H1 (cell line): ENCODE measurements at regions not wholly inside any gene's neighbourhood (a gene's known extent, or its start where the extent isn't known, plus 50 kb on each side); places are given as distances from the start of the nearest gene placed in this dataset.

Source experiments
- CTCF ChIA-PET: fragments of 300-600 bp; sonication (Branson Sonifier 250); formaldehyde crosslinking; loops from one replicate; lab custom pipeline; 2021; ENCODE audit not compliant: partially characterized antibody; lab: Charles Lee
- POLR2A ChIA-PET: fragments of 300-600 bp; sonication (Branson Sonifier 250); formaldehyde crosslinking; loops from one replicate; lab custom pipeline; 2021; ENCODE audit warnings: inconsistent platforms; ENCODE audit not compliant: partially characterized antibody; lab: Charles Lee
- DNase-seq, 2 experiments: peaks; one replicate each; pipeline versions ENCODE4 v3.0.0 to v3.0.0-alpha.2; 2010 to 2022; ENCODE audit warnings: low spot score in 2 of 2, low read depth in 1 of 2, mixed read lengths in 1 of 2
- FAIRE-seq: peaks from 2 replicates; lab custom pipeline; 2011; peaks lifted over from hg19 to GRCh38; lab: Jason Lieb, UNC
- H2AFZ ChIP-seq: 2 replicates; pipeline ENCODE4 v1.8.1; 2012; ENCODE audit warnings: low read length, inconsistent platforms
- H2AK5ac ChIP-seq: 2 replicates; pipeline ENCODE4 v1.6.1; 2013; ENCODE audit warnings: low read depth, low read length
- H2BK120ac ChIP-seq: replicated peaks from 2 replicates; pipeline ENCODE3; 2013; ENCODE audit warnings: low read depth, low read length, inconsistent platforms
- H2BK12ac ChIP-seq: 2 replicates; pipeline ENCODE4 v1.6.1; 2013; ENCODE audit warnings: low read depth, low read length
- H2BK15ac ChIP-seq: 2 replicates; pipeline ENCODE4 v1.6.1; 2013; ENCODE audit warnings: low read length
- H2BK20ac ChIP-seq: 2 replicates; pipeline ENCODE4 v1.6.1; 2013; ENCODE audit warnings: low read length
- H2BK5ac ChIP-seq: 2 replicates; pipeline ENCODE4 v1.6.1; 2013; ENCODE audit warnings: low read depth, low read length
- H3K14ac ChIP-seq: 2 replicates; pipeline ENCODE4 v1.6.1; 2013; ENCODE audit warnings: inconsistent platforms; ENCODE audit not compliant: insufficient read length
- H3K18ac ChIP-seq: 2 replicates; pipeline ENCODE4 v1.6.1; 2013; ENCODE audit warnings: low read length; ENCODE audit errors: extremely low read depth
- H3K23ac ChIP-seq: 2 replicates; pipeline ENCODE4 v1.6.1; 2013; ENCODE audit warnings: inconsistent platforms; ENCODE audit not compliant: insufficient read length
- H3K23me2 ChIP-seq: 2 replicates; pipeline ENCODE4 v1.6.1; 2013; ENCODE audit warnings: low read depth, low read length
- H3K27ac ChIP-seq: 2 replicates; pipeline ENCODE4 v1.6.1; 2011; ENCODE audit warnings: low read depth, low read length, inconsistent platforms
- H3K27me3 ChIP-seq, 4 experiments: replicated peaks in 1 of 4; 1 replicate in 1 of 4; 2 replicates in 3 of 4; pipeline versions ENCODE4 v1.6.1 to v1.8.1; 2011 to 2013; ENCODE audit warnings: low read length in 3 of 4, mild to moderate bottlenecking in 3 of 4, inconsistent platforms in 2 of 4, mixed read lengths in 2 of 4, moderate library complexity in 1 of 4; ENCODE audit not compliant: control insufficient read depth in 3 of 4, insufficient read depth in 3 of 4; ENCODE audit errors: extremely low read depth in 1 of 4
- H3K36me3 ChIP-seq, 4 experiments: 2 replicates each; pipeline versions ENCODE4 v1.6.1 to v1.8.1; 2011 to 2013; ENCODE audit warnings: mild to moderate bottlenecking in 4 of 4, low read length in 3 of 4, moderate library complexity in 2 of 4, control low read depth in 1 of 4, inconsistent platforms in 1 of 4; ENCODE audit not compliant: insufficient read depth in 4 of 4, control insufficient read depth in 2 of 4
- H3K4ac ChIP-seq: replicated peaks from 2 replicates; pipeline ENCODE3; 2013; ENCODE audit warnings: low read length, low read depth, mixed read lengths, inconsistent platforms; ENCODE audit not compliant: insufficient read length
- H3K4me1 ChIP-seq, 4 experiments: replicated peaks in 1 of 4; 1 replicate in 1 of 4; 2 replicates in 3 of 4; pipeline versions ENCODE4 v1.6.1 to v1.8.1; 2011 to 2013; ENCODE audit warnings: low read length in 3 of 4, inconsistent platforms in 2 of 4, mixed read lengths in 1 of 4; ENCODE audit not compliant: insufficient read depth in 4 of 4, control insufficient read depth in 3 of 4
- H3K4me2 ChIP-seq, 2 experiments: 2 replicates each; pipeline versions ENCODE4 v1.6.1 to v1.8.1; 2011 to 2013; ENCODE audit warnings: low read depth in 2 of 2, low read length in 2 of 2, control low read depth in 1 of 2, inconsistent platforms in 1 of 2, mild to moderate bottlenecking in 1 of 2; ENCODE audit not compliant: insufficient read depth in 1 of 2
- H3K4me3 ChIP-seq, 4 experiments: fragments of 200-600, 300-600 bp in 1 of 4; sonication (generic), shearing (Covaris generic), sonication (Bioruptor Twin) in 1 of 4; 2 replicates each; pipeline versions ENCODE4 v1.5.1 to v1.8.1; 2011 to 2016; ENCODE audit warnings: low read length in 4 of 4, low read depth in 3 of 4, control low read depth in 2 of 4, inconsistent platforms in 2 of 4, mild to moderate bottlenecking in 2 of 4, mixed read lengths in 1 of 4, moderate library complexity in 1 of 4; ENCODE audit not compliant: insufficient read depth in 2 of 4; ENCODE audit errors: extremely low read depth in 1 of 4
- H3K56ac ChIP-seq: replicated peaks from 2 replicates; pipeline ENCODE3; 2013; ENCODE audit warnings: low read depth, mild to moderate bottlenecking, mixed read lengths, low read length, inconsistent platforms; ENCODE audit not compliant: insufficient read length
- H3K79me1 ChIP-seq: 2 replicates; pipeline ENCODE4 v1.6.1; 2013; ENCODE audit warnings: low read depth, low read length, control low read depth
- H3K79me2 ChIP-seq, 2 experiments: 2 replicates each; pipeline versions ENCODE4 v1.6.1 to v1.8.1; 2012 to 2013; ENCODE audit warnings: low read length in 2 of 2, mild to moderate bottlenecking in 2 of 2, inconsistent platforms in 1 of 2; ENCODE audit not compliant: insufficient read depth in 2 of 2, control insufficient read depth in 1 of 2
- H3K9ac ChIP-seq, 4 experiments: replicated peaks in 1 of 4; 1 replicate in 1 of 4; 2 replicates in 3 of 4; pipeline versions ENCODE4 v1.6.1 to v1.8.1; 2011 to 2013; ENCODE audit warnings: low read depth in 3 of 4, low read length in 3 of 4, control low read depth in 2 of 4, mild to moderate bottlenecking in 2 of 4, moderate library complexity in 2 of 4, inconsistent platforms in 1 of 4; ENCODE audit errors: extremely low read depth in 1 of 4
- H3K9me3 ChIP-seq, 2 experiments: 2 replicates each; pipeline versions ENCODE4 v1.6.1 to v1.8.1; 2012 to 2013; ENCODE audit warnings: mild to moderate bottlenecking in 2 of 2, moderate library complexity in 2 of 2, control low read depth in 1 of 2, inconsistent platforms in 1 of 2, low read depth in 1 of 2, low read length in 1 of 2, mixed read lengths in 1 of 2; ENCODE audit not compliant: insufficient read depth in 2 of 2
- H4K20me1 ChIP-seq, 2 experiments: replicated peaks in 1 of 2; 2 replicates each; pipeline versions ENCODE3 to v1.8.1; 2011 to 2013; ENCODE audit warnings: inconsistent platforms in 2 of 2, low read length in 2 of 2, mild to moderate bottlenecking in 1 of 2; ENCODE audit not compliant: insufficient read depth in 2 of 2, control insufficient read depth in 1 of 2
- H4K5ac ChIP-seq: 2 replicates; pipeline ENCODE4 v1.6.1; 2013; ENCODE audit warnings: low read length, low read depth, mixed read lengths, inconsistent platforms; ENCODE audit not compliant: insufficient read length
- H4K8ac ChIP-seq: 2 replicates; pipeline ENCODE4 v1.8.0; 2013; ENCODE audit warnings: mild to moderate bottlenecking, moderate library complexity, low read length, inconsistent platforms; ENCODE audit not compliant: insufficient read depth; ENCODE audit errors: extremely low read depth
- H4K91ac ChIP-seq: replicated peaks from 2 replicates; pipeline ENCODE3; 2013; ENCODE audit warnings: low read length, mixed read lengths, inconsistent platforms; ENCODE audit not compliant: insufficient read length
- CHD2 ChIP-seq: IDR thresholded peaks from 2 replicates; pipeline ENCODE4 v1.6.1; 2012; ENCODE audit warnings: low read length, improper control_type of control experiment
- GABPA ChIP-seq: IDR thresholded peaks from 2 replicates; pipeline ENCODE4 v1.6.1; 2011; ENCODE audit warnings: mild to moderate bottlenecking, low read length, moderate library complexity, borderline replicate concordance; ENCODE audit not compliant: insufficient read depth
- KDM5A ChIP-seq: fragments of 200-600 bp; IDR thresholded peaks from 2 replicates; pipeline ENCODE4 v1.7.1; 2012; ENCODE audit warnings: mild to moderate bottlenecking, low read length, inconsistent platforms, mixed read lengths
- MAFK ChIP-seq: IDR thresholded peaks from 2 replicates; pipeline ENCODE4 v1.6.1; 2012; ENCODE audit warnings: low read depth, mild to moderate bottlenecking, improper control_type of control experiment, low read length
- SUZ12 ChIP-seq: fragments of 200-600 bp; sonication (generic); IDR thresholded peaks from 2 replicates; pipeline ENCODE4 v1.6.1; 2012; ENCODE audit warnings: mild to moderate bottlenecking, inconsistent platforms, low read length, moderate library complexity, mixed read lengths

DNA sequence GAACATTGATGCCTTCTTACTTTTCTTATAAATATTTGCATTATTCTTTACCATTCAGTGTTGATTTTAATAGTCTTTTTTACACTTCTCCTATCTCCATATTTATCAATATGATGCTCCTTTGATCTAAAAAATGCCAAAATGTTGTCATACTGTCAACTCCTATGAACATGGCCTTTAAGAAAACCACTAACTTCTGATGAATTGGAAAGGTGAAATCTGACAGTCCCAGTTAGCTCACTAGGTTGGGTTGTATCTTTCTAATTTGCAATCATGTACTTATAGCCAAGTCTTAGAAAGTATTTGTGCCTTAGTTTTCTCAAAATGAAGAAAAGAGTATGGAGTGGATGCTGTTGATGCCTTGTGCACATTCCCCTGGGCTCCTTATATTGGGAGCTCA is 75.4 kb upstream of the SPACA1 start:
- no peak overlapping the region for H2BK120ac ChIP-seq
- FAIRE-seq (no peak), DNase-seq (no peak)
- H3K9ac ChIP-seq: no peak overlapping the region
- no peak overlapping the region for H2BK15ac ChIP-seq
- H4K91ac ChIP-seq: no peak overlapping the region
- POLR2A ChIA-PET: no interaction called here
- no peak overlapping the region for H2BK12ac ChIP-seq
- H4K5ac ChIP-seq: no peak overlapping the region
- H3K79me1 ChIP-seq: no peaks in the 10 kb centered on the region
- peaks cover 0 to 6% (median 0%) of the 10 kb centered on the region in 4 experiments; a peak in 2 of 7 replicates for H3K4me1 ChIP-seq
- no peak overlapping the region for H2AK5ac ChIP-seq
- no peak overlapping the region for H3K23ac ChIP-seq
- H2BK5ac ChIP-seq: no peak overlapping the region
- no peak overlapping the region for H2BK20ac ChIP-seq
- H3K27me3 ChIP-seq: no peaks in the 10 kb centered on the region
- CTCF ChIA-PET: interaction anchor here (0.7 kb wide), 1 partner anchor 152 kb away, joined by 4 read pairs; no protein-coding TSS in a partner anchor
- no peaks in the 10 kb centered on the region for H3K9me3 ChIP-seq
- no peak overlapping the region for H3K14ac ChIP-seq
- H3K4me3 ChIP-seq: no peak overlapping the region
- H3K27ac ChIP-seq: no peak overlapping the region
- H2AFZ ChIP-seq: no peak overlapping the region
- H3K4ac ChIP-seq: no peak overlapping the region
- H3K56ac ChIP-seq: no peak overlapping the region
- no peaks in the 10 kb centered on the region for H4K20me1 ChIP-seq
- H3K18ac ChIP-seq: no peak overlapping the region
- H3K4me2 ChIP-seq: no peak overlapping the region
- H3K36me3 ChIP-seq: no peaks in the 10 kb centered on the region
- no peak overlapping the region for H4K8ac ChIP-seq
- H3K79me2 ChIP-seq: no peaks in the 10 kb centered on the region
- peaks cover 6% of the 10 kb centered on the region; the same call in 1 of the 2 replicates for H3K23me2 ChIP-seq
- TF ChIP-seq CHD2 (no peak), MAFK (no peak), GABPA (no peak), SUZ12 (no peak), KDM5A (no peak)
